AG09309 (cell line): ENCODE measurements at regions not wholly inside any gene's neighbourhood (a gene's known extent, or its start where the extent isn't known, plus 50 kb on each side); places are given as distances from the start of the nearest gene placed in this dataset.

Experiments
- DNase-seq: peaks from one replicate; pipeline ENCODE4 v3.0.0-alpha.2; 2010; ENCODE audit warnings: low read depth
- H3K4me3 ChIP-seq: 2 replicates; pipeline ENCODE4 v1.5.1; 2011; ENCODE audit warnings: mild to moderate bottlenecking, low read depth, low read length, moderate library complexity; ENCODE audit not compliant: control insufficient read depth
- TF ChIP-seq, protein P1 (sequence below): IDR thresholded peaks from 2 replicates; pipeline ENCODE4 v1.5.1; 2011; ENCODE audit warnings: mild to moderate bottlenecking, low read depth, low read length, inconsistent platforms; ENCODE audit not compliant: insufficient read depth, control insufficient read depth; ENCODE audit errors: missing control alignments

GRCh38 chr3:166199491-166199890, 362.3 kb upstream of the BCHE start:
- no peak for DNase-seq
- TF ChIP-seq, protein P1, sequence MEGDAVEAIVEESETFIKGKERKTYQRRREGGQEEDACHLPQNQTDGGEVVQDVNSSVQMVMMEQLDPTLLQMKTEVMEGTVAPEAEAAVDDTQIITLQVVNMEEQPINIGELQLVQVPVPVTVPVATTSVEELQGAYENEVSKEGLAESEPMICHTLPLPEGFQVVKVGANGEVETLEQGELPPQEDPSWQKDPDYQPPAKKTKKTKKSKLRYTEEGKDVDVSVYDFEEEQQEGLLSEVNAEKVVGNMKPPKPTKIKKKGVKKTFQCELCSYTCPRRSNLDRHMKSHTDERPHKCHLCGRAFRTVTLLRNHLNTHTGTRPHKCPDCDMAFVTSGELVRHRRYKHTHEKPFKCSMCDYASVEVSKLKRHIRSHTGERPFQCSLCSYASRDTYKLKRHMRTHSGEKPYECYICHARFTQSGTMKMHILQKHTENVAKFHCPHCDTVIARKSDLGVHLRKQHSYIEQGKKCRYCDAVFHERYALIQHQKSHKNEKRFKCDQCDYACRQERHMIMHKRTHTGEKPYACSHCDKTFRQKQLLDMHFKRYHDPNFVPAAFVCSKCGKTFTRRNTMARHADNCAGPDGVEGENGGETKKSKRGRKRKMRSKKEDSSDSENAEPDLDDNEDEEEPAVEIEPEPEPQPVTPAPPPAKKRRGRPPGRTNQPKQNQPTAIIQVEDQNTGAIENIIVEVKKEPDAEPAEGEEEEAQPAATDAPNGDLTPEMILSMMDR: no peak
- H3K4me3 ChIP-seq: no peak overlapping the region

DNA sequence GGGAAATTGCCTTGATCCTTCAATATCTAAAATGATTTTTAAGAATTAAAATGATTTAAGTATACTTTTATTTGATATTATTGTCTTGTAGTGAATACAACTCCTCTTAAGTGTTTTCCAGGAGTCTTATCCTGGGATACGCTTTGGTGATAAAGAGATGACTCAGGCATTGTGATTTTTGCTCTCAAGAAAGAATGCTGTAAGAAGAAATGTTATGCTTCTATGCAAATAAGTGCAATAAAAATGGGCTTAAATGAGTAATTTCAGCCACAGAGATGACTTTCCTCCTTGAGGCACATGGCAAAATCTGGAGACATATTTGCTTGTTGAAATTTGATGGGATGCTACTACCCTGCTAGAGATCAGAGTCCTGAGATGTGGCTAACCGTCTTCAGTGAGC, 358.6 kb upstream of the BCHE start:
- no peak overlapping the region for H3K4me3 ChIP-seq
- no peak for DNase-seq
- TF ChIP-seq, protein P1: no peak

DNA sequence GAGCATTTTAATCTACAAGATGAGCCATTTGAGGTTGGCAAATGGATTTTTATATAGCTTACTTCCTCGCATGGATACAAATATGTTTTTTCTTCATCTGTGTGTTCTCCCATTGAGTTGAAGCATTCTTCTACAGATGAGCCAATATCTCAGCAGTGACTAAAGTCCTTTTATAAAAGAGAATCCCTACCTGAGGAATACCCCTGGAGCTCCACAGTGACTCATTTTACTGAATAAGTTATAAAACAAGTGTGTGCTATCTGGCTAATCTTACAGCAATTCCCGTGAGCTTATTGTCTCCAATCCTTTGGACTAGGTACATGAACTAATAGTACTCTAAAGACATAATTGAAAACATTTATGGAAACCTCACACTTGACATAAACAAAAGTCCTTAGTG, 354.2 kb upstream of the BCHE start:
- H3K4me3 ChIP-seq: no peak overlapping the region
- no peak for DNase-seq
- TF ChIP-seq, protein P1: no peak

GRCh38 chr3:166190360-166190759, 353.1 kb upstream of the BCHE start:
- no peak for DNase-seq
- TF ChIP-seq, protein P1: no peak
- no peak overlapping the region for H3K4me3 ChIP-seq

DNA sequence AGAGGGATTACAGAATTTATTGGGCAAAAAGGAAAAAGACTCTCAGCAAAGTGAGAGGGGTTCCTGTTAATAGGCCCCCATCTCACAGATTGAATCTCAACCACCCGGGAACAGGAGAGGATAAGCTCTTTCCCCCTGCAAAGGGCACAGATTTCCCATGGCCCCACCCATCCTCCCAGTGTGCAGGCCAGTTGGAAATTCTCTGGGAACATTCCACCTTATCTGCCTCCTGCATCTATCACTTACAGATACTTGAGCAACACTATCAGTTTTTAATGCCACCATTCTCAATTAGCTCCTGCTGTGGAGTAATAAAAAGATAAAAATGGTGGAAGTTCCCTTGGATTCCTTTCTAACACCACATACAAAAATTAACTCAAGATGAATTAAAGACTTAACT, 350.0 kb upstream of the BCHE start:
- H3K4me3 ChIP-seq: no peak overlapping the region
- no peak for DNase-seq
- TF ChIP-seq, protein P1: no peak

DNA sequence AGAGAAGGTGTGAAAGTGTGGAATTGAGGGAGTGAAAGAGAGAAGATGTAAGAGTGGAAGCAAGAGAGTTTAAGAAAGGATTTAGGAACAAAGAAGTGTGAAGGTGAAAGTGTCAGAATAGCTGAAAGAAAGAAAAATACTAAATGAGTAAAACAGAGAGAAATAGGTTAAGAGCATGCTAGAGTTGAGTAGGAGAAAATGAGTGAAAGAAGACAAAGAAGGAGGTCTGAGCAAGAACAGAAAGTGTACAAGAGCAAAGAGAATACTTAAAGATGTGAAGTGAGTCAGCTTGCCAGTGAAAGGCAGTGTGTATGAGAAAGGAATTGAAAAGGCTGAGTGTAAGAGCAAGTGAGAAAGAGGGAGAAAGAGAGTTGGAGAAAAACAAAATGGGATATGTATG, 348.8 kb upstream of the BCHE start:
- TF ChIP-seq, protein P1: no peak
- H3K4me3 ChIP-seq: no peak overlapping the region
- DNase-seq: no peak

GRCh38 chr3:166177130-166177529, 339.9 kb upstream of the BCHE start:
- H3K4me3 ChIP-seq: no peak overlapping the region
- TF ChIP-seq, protein P1: no peak
- no peak for DNase-seq
